Fibroblast of skin of right quadriceps (primary cell): ENCODE measurements at regions not wholly inside any gene's neighbourhood (a gene's known extent, or its start where the extent isn't known, plus 50 kb on each side); places are given as distances from the start of the nearest gene placed in this dataset.
"Not testable (repeated sequence)": the region's sequence is repeated elsewhere in the genome, so short reads cannot be mapped to it uniquely, and the experiment has no call there.

Source experiments
- DNase-seq: peaks from one replicate; pipeline ENCODE4 v3.0.0-alpha.2; 2013

DNA sequence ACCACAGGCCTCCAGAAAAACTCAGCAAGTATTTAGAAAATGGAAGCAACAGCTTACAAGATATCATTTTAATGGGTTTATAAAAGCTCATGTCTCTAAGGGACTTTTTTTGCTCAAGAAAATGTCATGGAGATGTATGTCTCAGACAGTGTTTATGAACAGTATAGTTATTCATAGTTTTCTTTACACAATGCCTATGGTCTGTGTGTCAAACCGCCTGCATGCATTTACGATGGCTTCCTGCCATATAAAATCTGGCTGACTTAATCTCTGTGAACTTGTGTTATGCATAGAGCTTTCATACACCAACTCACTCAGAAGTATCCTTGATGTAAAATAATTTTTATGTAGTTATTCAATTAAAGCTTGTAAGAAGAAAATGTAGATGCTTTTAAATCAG lies 1314.2 kb upstream of the LRRTM3 start:
- DNase-seq = peak; percentile 75

DNA sequence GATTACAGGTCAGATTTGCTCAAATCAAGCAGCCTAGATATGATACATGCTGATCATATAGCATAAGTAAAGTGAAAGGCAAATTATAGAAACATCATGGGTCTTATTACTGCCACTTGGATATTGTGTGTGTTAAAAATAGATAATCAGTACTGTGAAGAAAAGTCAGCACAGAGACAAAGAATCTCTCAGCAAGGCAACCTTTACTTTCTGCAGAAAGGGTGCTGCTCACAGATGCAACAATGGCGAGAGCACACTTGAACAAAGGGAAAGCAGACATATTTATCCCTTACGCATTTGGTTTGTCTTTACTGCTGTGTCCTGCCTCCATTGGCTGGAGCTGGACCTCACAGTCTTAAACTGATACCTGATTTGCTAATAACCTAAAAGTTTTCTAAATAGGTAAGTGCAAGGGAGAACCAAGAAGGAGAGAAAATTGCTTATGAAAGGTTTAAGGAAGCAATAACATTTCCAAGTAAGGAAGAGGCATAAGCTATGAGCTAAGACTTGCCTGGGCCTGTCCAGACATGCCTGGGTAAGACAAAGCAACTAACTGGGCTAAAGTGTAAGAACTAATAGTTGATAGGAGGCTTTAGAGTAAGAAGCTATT lies 1310.8 kb upstream of the LRRTM3 start:
- DNase-seq = no peak

GRCh38 chr10:65618126-65618525 lies 1307.7 kb upstream of the LRRTM3 start:
- DNase-seq = peak; percentile 28

- DNase-seq = no peak
These were observed 1305.3 kb upstream of the LRRTM3 start for GRCh38 chr10:65620404-65621048.

- DNase-seq = no peak
These were observed 1303.2 kb upstream of the LRRTM3 start for GRCh38 chr10:65622608-65623007.

DNA sequence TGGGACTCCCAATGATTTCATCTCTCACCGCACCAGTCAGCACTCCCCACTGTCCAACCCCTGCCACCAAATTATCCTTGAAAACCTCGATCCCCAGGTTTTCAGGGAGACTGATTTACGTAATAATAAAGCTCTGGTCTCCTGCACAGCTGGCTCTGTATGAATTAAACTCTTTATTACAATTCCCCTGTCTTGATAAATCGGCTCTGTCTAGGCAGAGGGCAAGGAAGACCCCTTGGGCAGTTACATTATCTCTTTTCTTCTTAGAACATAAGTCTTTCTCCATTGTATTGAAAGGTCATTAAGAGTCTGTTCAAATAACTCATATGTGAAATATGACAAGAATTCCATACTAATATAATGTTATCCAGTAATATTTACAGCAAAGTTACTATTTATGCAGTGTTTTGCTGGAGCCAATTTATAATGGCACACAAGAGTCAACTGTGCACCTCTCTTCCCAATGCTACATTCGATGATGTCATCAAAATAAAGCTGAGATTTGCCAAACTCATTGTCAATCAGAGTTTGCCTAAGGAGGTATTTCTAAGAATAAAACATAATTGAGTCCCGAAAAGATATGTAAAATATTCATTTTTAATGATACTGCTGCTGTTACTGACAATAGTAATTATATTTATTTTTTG lies 1297.2 kb upstream of the LRRTM3 start:
- no peak for DNase-seq

DNA sequence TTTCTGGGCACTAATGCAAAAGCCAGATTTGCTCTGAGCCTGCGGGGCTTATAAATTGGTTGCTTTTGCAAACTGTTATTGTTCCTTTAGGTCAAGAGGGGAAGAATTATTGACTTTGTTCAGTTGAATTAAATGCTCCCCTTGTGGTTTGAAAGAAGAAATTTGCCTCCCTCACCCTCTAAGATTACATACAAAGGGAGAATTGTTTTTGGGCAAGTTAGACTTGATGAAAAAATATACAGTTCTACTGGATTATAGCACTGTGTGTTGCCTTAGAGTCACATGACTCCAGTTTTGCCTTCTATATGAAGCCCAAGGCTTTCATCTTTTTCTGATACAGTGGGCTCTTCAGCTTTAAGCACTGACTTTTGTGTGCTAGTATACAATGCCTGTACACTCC lies 1265.8 kb upstream of the LRRTM3 start:
- no peak for DNase-seq

DNA sequence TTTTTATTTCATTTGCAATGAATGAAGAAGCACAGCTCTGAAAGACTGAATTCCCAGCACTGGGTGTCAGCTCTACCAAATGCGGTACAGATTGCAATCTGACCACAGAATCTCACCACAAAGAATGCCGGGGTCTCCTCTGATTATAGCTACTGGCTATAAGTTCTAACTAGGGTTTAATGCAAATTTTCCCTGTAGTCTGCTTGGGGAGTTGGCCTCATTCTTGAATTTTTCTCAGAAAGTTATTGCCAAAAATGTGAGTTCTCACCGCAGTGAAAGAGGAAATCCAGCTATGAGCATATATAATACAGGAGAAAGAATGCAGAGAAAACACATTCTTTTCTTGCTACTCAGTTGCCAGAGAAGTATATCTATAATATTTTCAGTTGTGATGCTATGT lies 1255.7 kb upstream of the LRRTM3 start:
- DNase-seq = peak; percentile 97

DNA sequence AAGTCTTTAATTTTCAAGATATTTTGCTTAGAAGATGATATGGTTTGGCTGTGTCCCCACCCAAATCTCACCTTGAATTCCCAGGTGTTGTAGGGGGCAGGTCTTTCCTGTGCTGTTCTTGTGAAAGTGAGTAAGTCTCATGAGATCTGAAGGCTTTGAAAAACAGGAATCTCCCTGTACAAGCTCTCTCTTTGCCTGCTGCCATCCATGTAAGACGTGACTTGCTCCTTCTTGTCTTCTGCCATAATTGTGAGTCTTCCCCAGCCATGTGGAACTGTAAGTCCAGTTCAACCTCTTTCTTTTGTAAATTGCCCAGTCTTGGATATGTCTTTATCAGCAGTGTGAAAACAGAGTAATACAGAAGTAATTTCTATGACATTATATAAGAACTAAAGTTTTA lies 1255.2 kb upstream of the LRRTM3 start:
- DNase-seq = not testable (repeated sequence)

GRCh38 chr10:65675236-65675635 lies 1250.6 kb upstream of the LRRTM3 start:
- DNase-seq = no peak

GRCh38 chr10:65684896-65685295 lies 1240.9 kb upstream of the LRRTM3 start:
- no peak for DNase-seq

DNA sequence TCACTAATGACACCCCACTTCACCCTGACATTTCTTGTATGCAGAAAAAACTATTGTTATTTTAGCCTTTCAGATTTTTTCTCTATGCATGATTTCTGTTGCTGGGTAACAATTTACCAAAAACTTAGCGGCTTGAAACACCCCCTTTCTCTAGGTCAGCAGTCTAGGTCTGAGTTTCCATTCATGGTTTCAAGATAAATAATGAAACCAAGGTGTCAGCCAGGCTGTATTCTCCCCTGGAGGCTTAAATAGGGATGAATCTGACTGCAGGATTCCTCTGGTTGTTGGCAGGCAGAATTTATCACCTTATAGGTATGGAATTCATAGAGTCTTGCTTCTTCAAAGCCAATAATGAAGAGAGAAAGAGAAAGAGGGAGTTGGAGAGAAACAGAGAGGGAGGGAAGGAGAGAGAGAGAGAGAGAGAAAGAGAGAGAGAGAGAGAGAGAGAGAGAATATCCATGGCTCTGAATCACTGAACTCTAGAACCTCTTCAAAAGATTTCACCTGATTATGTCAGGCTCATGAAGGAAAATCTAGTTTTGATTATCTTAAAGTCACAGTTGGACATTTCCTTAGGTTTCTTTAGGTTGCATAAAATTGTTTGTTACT lies 1224.6 kb upstream of the LRRTM3 start:
- DNase-seq = no peak

DNA sequence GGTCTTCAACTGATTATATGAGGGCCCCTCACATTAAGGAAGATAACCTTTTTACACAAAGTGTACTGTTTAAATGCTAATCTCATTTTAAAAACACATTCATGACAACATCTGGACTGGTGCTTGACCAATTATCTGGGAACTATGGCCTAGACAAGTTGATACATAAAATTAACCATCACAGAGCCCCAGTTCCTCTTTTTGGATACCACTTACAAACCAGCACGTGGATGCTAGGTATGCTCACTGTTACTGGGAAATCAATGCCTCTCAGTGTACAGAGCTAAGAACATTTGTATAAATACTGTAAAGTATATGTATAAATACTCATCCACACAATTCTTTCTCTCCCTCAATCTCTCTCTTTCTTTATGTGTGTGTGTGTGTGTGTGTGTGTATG lies 1217.8 kb upstream of the LRRTM3 start:
- no peak for DNase-seq

GRCh38 chr10:65710306-65710705 lies 1215.5 kb upstream of the LRRTM3 start:
- DNase-seq = peak; percentile 1

GRCh38 chr10:65719790-65720189 lies 1206.0 kb upstream of the LRRTM3 start:
- DNase-seq = no peak

- no peak for DNase-seq
These were observed 1204.9 kb upstream of the LRRTM3 start for GRCh38 chr10:65720901-65721300.

DNA sequence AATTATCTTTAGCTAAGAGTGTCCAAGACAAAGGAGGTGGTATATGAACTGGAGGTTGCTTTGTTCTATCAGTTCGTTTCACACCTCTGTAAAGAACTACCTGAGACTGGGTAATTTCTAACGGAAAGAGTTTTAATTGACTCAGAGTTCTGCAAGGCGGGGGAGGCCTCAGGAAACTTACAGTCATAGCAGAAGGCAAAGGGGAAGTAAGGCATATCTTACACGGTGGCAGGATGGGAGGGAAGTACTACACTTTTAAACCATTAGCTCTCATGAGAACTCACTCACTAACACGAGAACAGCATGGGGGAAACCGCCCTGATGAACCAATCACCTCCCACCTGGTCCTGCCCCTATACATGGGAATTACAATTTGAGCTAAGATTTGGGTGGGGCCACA lies 1202.3 kb upstream of the LRRTM3 start:
- DNase-seq = no peak

DNA sequence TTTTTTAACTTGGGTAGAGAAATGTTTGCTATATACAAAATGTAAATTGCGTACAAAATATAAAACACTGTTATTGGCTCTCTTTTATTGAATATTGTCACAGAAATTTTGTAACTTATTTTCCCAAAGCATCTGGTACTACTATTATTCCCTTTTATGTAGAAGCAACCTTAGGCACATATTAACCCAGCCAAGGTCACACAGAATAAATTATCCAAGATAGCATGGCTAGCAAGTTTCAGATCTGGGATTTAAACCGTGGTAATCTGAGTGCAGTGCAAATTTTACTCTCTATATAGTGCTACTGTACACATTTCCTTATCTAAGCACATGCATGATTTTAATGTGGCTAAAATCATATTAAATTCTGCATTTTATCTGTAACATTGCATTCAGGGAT lies 1190.5 kb upstream of the LRRTM3 start:
- DNase-seq = no peak

- no peak for DNase-seq
These were observed 1182.9 kb upstream of the LRRTM3 start for GRCh38 chr10:65742906-65743305.

- no peak for DNase-seq
These were observed 1174.6 kb upstream of the LRRTM3 start for GRCh38 chr10:65751218-65751617.

DNA sequence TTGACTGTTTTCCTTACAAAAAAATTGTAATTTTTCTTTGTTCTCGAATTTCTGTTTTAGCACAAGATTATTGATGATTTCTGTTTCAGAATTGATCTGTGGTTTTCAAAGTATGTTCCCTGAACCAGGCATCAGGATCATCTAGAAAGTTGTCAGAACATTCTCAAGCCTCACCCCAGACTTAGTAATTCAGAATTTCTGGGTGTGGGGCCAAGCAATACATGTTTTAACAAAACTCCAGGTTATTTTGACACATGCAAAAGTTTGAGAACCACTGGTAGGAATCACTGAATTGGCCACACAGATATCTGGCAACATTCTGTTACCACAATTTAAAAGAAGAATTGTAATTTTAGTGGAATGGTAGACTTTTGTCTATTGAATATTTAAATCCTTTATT lies 1173.9 kb upstream of the LRRTM3 start:
- no peak for DNase-seq

DNA sequence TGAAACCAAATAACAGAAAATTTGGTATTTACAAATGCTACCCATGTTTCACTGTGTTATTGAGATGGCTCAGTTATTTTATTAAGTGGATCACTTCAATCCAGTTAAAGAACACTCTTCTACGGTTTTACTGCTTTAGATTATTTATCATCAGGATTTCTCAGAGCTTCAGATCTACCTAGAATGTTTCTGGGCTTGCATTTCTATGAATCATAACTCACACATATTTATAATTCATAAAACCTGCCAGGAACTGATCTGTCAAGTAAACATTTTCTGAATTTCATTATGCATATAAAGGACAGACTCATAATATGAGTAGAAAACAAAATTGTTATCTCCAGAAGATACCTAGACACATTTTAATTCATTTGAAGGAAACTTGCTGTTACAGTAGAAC lies 1172.3 kb upstream of the LRRTM3 start:
- no peak for DNase-seq

GRCh38 chr10:65754112-65754511 lies 1171.7 kb upstream of the LRRTM3 start:
- no peak for DNase-seq

- no peak for DNase-seq
These were observed 1163.5 kb upstream of the LRRTM3 start for GRCh38 chr10:65762311-65762710.
